K562 (cell line): ENCODE measurements at regions not wholly inside any gene's neighbourhood (a gene's known extent, or its start where the extent isn't known, plus 50 kb on each side); places are given as distances from the start of the nearest gene placed in this dataset.

Source experiments
- BMI1 ChIP-seq: fragments of 150-350 bp; IDR thresholded peaks from 2 replicates; pipeline ENCODE4 v1.6.1; 2014; ENCODE audit warnings: low read length
- CBFA2T3 ChIP-seq: fragments of 450-650 bp; IDR thresholded peaks from 2 replicates; pipeline ENCODE4 v1.6.1; 2017
- CBFB ChIP-seq: sonication (generic); formaldehyde crosslinking; IDR thresholded peaks from 2 replicates; pipeline ENCODE4 v1.4.0; 2020; ENCODE audit warnings: mild to moderate bottlenecking, missing genetic modification reagents
- CSDE1 ChIP-seq, 2 experiments: fragments of 450-650 bp; IDR thresholded peaks; 2 replicates each; pipeline ENCODE4 v1.6.1; 2016; ENCODE audit warnings: mild to moderate bottlenecking in 1 of 2
- DACH1 ChIP-seq: fragments of 450-650 bp; IDR thresholded peaks from 2 replicates; pipeline ENCODE4 v1.6.1; 2018; ENCODE audit not compliant: partially characterized antibody
- DDX20 ChIP-seq: fragments of 450-650 bp; IDR thresholded peaks from 2 replicates; pipeline ENCODE4 v1.6.1; 2016; ENCODE audit warnings: missing genetic modification characterization, low read depth, mild to moderate bottlenecking, missing compliant biosample characterization, moderate library complexity
- EP400 ChIP-seq: fragments of 450-650 bp; IDR thresholded peaks from 2 replicates; pipeline ENCODE4 v1.6.1; 2017; ENCODE audit warnings: antibody characterized with exemption, mild to moderate bottlenecking, moderate library complexity
- NFYB ChIP-seq: IDR thresholded peaks from 2 replicates; pipeline ENCODE4 v1.6.1; 2011; ENCODE audit warnings: mild to moderate bottlenecking, moderate library complexity; ENCODE audit not compliant: insufficient read length; ENCODE audit errors: extremely low read depth
- NR3C1 ChIP-seq: sonication (generic); formaldehyde crosslinking; IDR thresholded peaks from 2 replicates; pipeline ENCODE4 v1.8.1; 2022; ENCODE audit warnings: missing genetic modification reagents
- RBM39 ChIP-seq: fragments of 200-400 bp; formaldehyde crosslinking; optimal IDR thresholded peaks from 2 replicates; pipeline ENCODE3; 2018; ENCODE audit warnings: low read depth, low read length
- SP1 ChIP-seq: sonication (generic); formaldehyde crosslinking; IDR thresholded peaks from 2 replicates; pipeline ENCODE4 v1.8.1; 2022; ENCODE audit warnings: mild to moderate bottlenecking, missing genetic modification reagents
- STAG1 ChIP-seq: sonication (generic); formaldehyde crosslinking; IDR thresholded peaks from 2 replicates; pipeline ENCODE4 v1.5.0; 2020; ENCODE audit warnings: missing genetic modification reagents, borderline replicate concordance
- STAT5B ChIP-seq: fragments of 250-450 bp; sonication (Bioruptor Pico); IDR thresholded peaks from 2 replicates; pipeline ENCODE4 v1.8.0; 2021; ENCODE audit warnings: mild to moderate bottlenecking, inconsistent platforms
- TAL1 ChIP-seq: fragments of 450-650 bp; IDR thresholded peaks from 2 replicates; pipeline ENCODE4 v1.6.1; 2016; ENCODE audit warnings: mild to moderate bottlenecking
- TEAD2 ChIP-seq: fragments of 450-650 bp; IDR thresholded peaks from 2 replicates; pipeline ENCODE4 v1.6.1; 2016; ENCODE audit warnings: missing genetic modification characterization, control low read depth, missing compliant biosample characterization
- ZNF253 ChIP-seq: fragments of 250-450 bp; sonication (Bioruptor Pico); conservative IDR thresholded peaks from 2 replicates; pipeline ENCODE4 v1.6.1; 2021; ENCODE audit warnings: mild to moderate bottlenecking
- ZNF561 ChIP-seq: fragments of 450-650 bp; formaldehyde crosslinking; conservative IDR thresholded peaks from 2 replicates; pipeline ENCODE4 v1.4.0; 2020; ENCODE audit warnings: mild to moderate bottlenecking, moderate library complexity
- TF ChIP-seq, protein P1 (sequence below): fragments of 450-650 bp; IDR thresholded peaks from 2 replicates; pipeline ENCODE4 v1.6.1; 2014; ENCODE audit warnings: low read depth, mild to moderate bottlenecking, moderate library complexity, borderline replicate concordance
- TF ChIP-seq, protein P2 (sequence below): fragments of 450-650 bp; formaldehyde crosslinking; IDR thresholded peaks from 2 replicates; pipeline ENCODE4 v1.4.0; 2022; ENCODE audit warnings: missing genetic modification characterization
- TF ChIP-seq, protein P3 (sequence below): sonication (generic); formaldehyde crosslinking; IDR thresholded peaks from 2 replicates; pipeline ENCODE4 v1.8.1; 2023; ENCODE audit warnings: mild to moderate bottlenecking, missing genetic modification reagents
- TF ChIP-seq, protein P4 (sequence below): fragments of 250-450 bp; sonication (Bioruptor Pico); IDR thresholded peaks from 2 replicates; pipeline ENCODE4 v1.4.0; 2020; ENCODE audit warnings: borderline replicate concordance
- TF ChIP-seq, protein P5 (sequence below): conservative IDR thresholded peaks from 2 replicates; pipeline ENCODE4 v1.6.1; 2011; ENCODE audit warnings: low read depth, mild to moderate bottlenecking, low read length; ENCODE audit not compliant: control insufficient read depth

DNA sequence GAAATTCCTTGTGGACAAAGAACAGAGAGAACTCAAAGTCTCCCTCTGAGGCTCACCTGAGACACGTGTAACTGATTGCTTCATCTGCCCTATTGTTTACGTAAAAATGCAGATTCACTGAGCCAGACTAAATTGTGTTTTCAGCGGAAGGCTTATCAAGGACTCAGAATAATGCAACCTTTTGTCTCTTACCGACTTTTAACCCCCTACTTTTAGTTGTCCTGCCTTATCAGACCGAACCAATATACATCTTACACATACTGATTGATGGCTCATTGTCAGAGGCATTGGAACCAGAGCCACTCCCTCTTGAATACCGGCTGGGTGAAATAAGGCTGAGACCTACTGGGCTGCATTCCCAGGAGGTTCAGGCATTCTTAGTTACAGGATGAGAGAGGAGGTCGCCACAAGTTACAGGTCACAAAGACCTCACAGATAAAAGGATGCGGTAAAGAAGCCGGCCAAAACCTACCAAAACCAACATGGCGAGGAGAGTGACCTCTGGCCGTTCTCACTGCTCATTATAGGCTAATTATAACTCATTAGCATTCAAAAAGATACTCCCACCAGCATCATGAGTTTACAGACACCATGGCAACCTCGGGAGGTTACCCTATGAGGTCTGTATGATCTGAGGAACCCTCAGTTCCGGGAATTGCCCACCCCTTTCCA is 95.5 kb upstream of the ZNF184 start (continued):
- TF ChIP-seq, protein P1, sequence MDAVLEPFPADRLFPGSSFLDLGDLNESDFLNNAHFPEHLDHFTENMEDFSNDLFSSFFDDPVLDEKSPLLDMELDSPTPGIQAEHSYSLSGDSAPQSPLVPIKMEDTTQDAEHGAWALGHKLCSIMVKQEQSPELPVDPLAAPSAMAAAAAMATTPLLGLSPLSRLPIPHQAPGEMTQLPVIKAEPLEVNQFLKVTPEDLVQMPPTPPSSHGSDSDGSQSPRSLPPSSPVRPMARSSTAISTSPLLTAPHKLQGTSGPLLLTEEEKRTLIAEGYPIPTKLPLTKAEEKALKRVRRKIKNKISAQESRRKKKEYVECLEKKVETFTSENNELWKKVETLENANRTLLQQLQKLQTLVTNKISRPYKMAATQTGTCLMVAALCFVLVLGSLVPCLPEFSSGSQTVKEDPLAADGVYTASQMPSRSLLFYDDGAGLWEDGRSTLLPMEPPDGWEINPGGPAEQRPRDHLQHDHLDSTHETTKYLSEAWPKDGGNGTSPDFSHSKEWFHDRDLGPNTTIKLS: no peak
- no peak for TF ChIP-seq CSDE1 (IDR thresholded peaks at IDR 0.05)
- TF ChIP-seq, protein P2, sequence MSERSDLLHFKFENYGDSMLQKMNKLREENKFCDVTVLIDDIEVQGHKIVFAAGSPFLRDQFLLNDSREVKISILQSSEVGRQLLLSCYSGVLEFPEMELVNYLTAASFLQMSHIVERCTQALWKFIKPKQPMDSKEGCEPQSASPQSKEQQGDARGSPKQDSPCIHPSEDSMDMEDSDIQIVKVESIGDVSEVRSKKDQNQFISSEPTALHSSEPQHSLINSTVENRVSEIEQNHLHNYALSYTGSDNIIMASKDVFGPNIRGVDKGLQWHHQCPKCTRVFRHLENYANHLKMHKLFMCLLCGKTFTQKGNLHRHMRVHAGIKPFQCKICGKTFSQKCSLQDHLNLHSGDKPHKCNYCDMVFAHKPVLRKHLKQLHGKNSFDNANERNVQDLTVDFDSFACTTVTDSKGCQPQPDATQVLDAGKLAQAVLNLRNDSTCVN: no peak
- TF ChIP-seq CBFA2T3: peak; percentile 65
- TF ChIP-seq, protein P3, sequence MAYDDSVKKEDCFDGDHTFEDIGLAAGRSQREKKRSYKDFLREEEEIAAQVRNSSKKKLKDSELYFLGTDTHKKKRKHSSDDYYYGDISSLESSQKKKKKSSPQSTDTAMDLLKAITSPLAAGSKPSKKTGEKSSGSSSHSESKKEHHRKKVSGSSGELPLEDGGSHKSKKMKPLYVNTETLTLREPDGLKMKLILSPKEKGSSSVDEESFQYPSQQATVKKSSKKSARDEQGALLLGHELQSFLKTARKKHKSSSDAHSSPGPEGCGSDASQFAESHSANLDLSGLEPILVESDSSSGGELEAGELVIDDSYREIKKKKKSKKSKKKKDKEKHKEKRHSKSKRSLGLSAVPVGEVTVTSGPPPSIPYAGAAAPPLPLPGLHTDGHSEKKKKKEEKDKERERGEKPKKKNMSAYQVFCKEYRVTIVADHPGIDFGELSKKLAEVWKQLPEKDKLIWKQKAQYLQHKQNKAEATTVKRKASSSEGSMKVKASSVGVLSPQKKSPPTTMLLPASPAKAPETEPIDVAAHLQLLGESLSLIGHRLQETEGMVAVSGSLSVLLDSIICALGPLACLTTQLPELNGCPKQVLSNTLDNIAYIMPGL (CRISPR knock-in tag): no peak
- TF ChIP-seq, protein P4, sequence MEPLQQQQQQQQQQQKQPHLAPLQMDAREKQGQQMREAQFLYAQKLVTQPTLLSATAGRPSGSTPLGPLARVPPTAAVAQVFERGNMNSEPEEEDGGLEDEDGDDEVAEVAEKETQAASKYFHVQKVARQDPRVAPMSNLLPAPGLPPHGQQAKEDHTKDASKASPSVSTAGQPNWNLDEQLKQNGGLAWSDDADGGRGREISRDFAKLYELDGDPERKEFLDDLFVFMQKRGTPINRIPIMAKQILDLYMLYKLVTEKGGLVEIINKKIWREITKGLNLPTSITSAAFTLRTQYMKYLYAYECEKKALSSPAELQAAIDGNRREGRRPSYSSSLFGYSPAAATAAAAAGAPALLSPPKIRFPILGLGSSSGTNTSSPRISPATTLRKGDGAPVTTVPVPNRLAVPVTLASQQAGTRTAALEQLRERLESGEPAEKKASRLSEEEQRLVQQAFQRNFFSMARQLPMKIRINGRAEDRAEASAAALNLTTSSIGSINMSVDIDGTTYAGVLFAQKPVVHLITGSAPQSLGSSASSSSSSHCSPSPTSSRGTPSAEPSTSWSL (CRISPR knock-in tag): no peak
- TF ChIP-seq ZNF253 (CRISPR knock-in tag): no peak
- no peak for TF ChIP-seq STAT5B (CRISPR knock-in tag)
- no peak for TF ChIP-seq ZNF561 (CRISPR knock-in tag)
- no peak for TF ChIP-seq BMI1
- no peak for TF ChIP-seq DDX20 (tag)
- TF ChIP-seq NR3C1 (CRISPR knock-in tag): no peak
- TF ChIP-seq RBM39: no peak
- TF ChIP-seq SP1 (CRISPR knock-in tag): no peak
- TF ChIP-seq EP400: peak; percentile 49; the same call in 1 of the 2 replicates
- no peak for TF ChIP-seq CBFB (CRISPR knock-in tag)
- no peak for TF ChIP-seq DACH1
- no peak for TF ChIP-seq STAG1
- TF ChIP-seq NFYB: no peak
- TF ChIP-seq, protein P5, sequence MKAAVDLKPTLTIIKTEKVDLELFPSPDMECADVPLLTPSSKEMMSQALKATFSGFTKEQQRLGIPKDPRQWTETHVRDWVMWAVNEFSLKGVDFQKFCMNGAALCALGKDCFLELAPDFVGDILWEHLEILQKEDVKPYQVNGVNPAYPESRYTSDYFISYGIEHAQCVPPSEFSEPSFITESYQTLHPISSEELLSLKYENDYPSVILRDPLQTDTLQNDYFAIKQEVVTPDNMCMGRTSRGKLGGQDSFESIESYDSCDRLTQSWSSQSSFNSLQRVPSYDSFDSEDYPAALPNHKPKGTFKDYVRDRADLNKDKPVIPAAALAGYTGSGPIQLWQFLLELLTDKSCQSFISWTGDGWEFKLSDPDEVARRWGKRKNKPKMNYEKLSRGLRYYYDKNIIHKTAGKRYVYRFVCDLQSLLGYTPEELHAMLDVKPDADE: no peak
- peak; percentile 14; the same call in 1 of the 2 replicates for TF ChIP-seq TAL1
- no peak for TF ChIP-seq TEAD2 (tag)
